Ascending aorta (tissue), 2 donors: ENCODE measurements at regions not wholly inside any gene's neighbourhood (a gene's known extent, or its start where the extent isn't known, plus 50 kb on each side); places are given as distances from the start of the nearest gene placed in this dataset.

Experiments used
- DNase-seq, 2 donors: peaks; one replicate each; pipeline ENCODE4 v3.0.0-alpha.2; 2019; ENCODE audit warnings: low spot score in 2 of 2
- H3K27ac ChIP-seq, 2 donors: fragments of 200-600 bp; sonication (generic); one replicate each; pipeline ENCODE4 v1.5.1; 2016 to 2017; ENCODE audit warnings: mild to moderate bottlenecking in 1 of 2
- H3K27me3 ChIP-seq: fragments of 200-600 bp; sonication (generic); one replicate; pipeline ENCODE4 v1.5.1; 2017
- H3K36me3 ChIP-seq, 2 donors: fragments of 200-600 bp; sonication (generic); one replicate each; pipeline ENCODE4 v1.5.1; 2016
- H3K4me1 ChIP-seq, 2 donors: fragments of 200-600 bp; sonication (generic); one replicate each; pipeline ENCODE4 v1.5.1; 2016 to 2017; ENCODE audit warnings: mild to moderate bottlenecking in 1 of 2
- H3K4me3 ChIP-seq, 2 donors: fragments of 200-600 bp; sonication (generic); one replicate each; pipeline ENCODE4 v1.5.1; 2016 to 2017; ENCODE audit warnings: mild to moderate bottlenecking in 1 of 2
- H3K9me3 ChIP-seq, 2 donors: fragments of 200-600 bp; sonication (generic); one replicate each; pipeline ENCODE4 v1.5.1; 2016
- CTCF ChIP-seq, 3 experiments: fragments of 200-600 bp in 2 of 3; fragments of 450-650 bp in 1 of 3; sonication (generic) in 2 of 3; IDR thresholded peaks; one replicate each; pipeline ENCODE4 v1.5.1; 2016 to 2019; ENCODE audit warnings: antibody characterized with exemption in 3 of 3, mild to moderate bottlenecking in 1 of 3, moderate library complexity in 1 of 3
- intact Hi-C: fragments of 100-400 bp; cut with DNase I; formaldehyde crosslinking; loops from one replicate; pipeline ENCODE4 v1.15.1; 2023

DNA sequence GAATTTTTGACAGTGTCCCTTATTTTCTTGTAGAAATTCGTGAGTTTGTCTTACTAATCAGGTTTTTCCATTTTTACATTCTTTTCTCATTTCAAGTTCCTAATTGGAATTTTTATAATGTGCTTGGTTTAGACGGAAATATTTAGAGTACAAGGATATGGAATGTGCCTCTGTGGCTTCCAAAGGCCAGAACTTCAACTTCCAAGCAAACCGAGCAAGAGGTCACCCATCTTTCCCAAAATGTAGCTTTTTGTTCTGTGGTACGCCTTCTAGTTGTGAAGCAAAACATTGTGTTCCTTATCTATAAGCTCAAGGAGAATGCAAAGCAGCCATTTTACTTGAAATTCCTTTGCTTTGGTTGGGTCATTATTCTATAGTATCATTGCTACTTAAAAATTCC, 212.8 kb upstream of the PACRGL start:
- Histone ChIP-seq H3K9me3 (no peaks in the 10 kb centered on the region), H3K4me3 (no peak overlapping the region), H3K27ac (no peak overlapping the region), H3K36me3 (peaks cover 0 to 8% of the 10 kb centered on the region in 2 donors), H3K4me1 (no peaks in the 10 kb centered on the region), H3K27me3 (no peaks in the 10 kb centered on the region)
- DNase-seq, result no peak
- intact Hi-C loops, result no loop called here
- TF ChIP-seq CTCF (IDR thresholded peaks at IDR 0.05), result no peak

GRCh38 chr4:20487852-20488251, 212.4 kb upstream of the PACRGL start:
- no peaks in the 10 kb centered on the region for H3K9me3 ChIP-seq
- DNase-seq, result no peak
- H3K4me3 ChIP-seq, result no peak overlapping the region
- intact Hi-C loops, result no loop called here
- no peaks in the 10 kb centered on the region for H3K4me1 ChIP-seq
- TF ChIP-seq CTCF (IDR thresholded peaks at IDR 0.05), result no peak
- no peak overlapping the region for H3K27ac ChIP-seq
- H3K27me3 ChIP-seq, result no peaks in the 10 kb centered on the region
- peaks cover 0 to 8% of the 10 kb centered on the region in 2 donors for H3K36me3 ChIP-seq

- Histone ChIP-seq H3K27me3 (no peaks in the 10 kb centered on the region), H3K9me3 (no peaks in the 10 kb centered on the region), H3K36me3 (peaks cover 0 to 8% of the 10 kb centered on the region in 2 donors), H3K27ac (no peak overlapping the region), H3K4me1 (no peaks in the 10 kb centered on the region), H3K4me3 (no peak overlapping the region)
- DNase-seq, result no peak
- no peak for TF ChIP-seq CTCF (IDR thresholded peaks at IDR 0.05)
- intact Hi-C loops, result no loop called here
Measured at GRCh38 chr4:20490734-20491133, 209.5 kb upstream of the PACRGL start.

DNA sequence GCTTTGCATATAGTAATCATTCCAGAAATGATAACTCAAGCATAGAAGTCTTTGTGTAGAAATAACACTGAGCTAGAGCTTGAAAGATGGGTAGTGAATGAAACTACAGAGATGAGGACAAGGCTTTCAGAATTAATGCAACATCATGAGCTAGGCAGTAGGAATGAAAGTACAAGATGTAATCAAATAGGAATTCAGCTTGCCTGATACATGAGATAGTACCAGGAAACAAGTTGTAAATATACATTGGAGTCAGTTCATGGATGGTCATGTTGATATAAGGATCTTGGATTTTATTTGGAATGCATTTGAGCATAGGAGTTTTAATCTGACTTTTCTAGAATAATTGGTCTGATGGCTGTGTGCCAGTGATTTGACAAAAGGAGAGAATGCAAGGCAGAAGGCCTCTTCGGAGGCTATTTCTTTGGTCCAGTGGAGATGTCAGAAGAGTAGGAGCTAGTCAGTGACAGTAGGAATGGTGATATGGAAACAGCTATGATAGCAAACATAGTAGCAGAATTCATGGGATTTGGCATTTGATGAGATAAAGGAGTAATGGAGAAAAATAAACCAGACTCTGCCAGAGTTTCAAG, 206.4 kb upstream of the PACRGL start:
- Histone ChIP-seq H3K36me3 (peaks cover 0 to 8% of the 10 kb centered on the region in 2 donors), H3K4me3 (no peak overlapping the region), H3K9me3 (no peaks in the 10 kb centered on the region), H3K27me3 (no peaks in the 10 kb centered on the region), H3K4me1 (no peaks in the 10 kb centered on the region), H3K27ac (no peak overlapping the region)
- intact Hi-C loops, result no loop called here
- no peak for TF ChIP-seq CTCF (IDR thresholded peaks at IDR 0.05)
- DNase-seq, result no peak

- no peak overlapping the region for H3K27ac ChIP-seq
- H3K4me1 ChIP-seq, result no peaks in the 10 kb centered on the region
- intact Hi-C loops, result no loop called here
- no peak for DNase-seq
- no peaks in the 10 kb centered on the region for H3K27me3 ChIP-seq
- H3K4me3 ChIP-seq, result no peak overlapping the region
- no peak for TF ChIP-seq CTCF (IDR thresholded peaks at IDR 0.05)
- peaks cover 0 to 8% of the 10 kb centered on the region in 2 donors for H3K36me3 ChIP-seq
- no peaks in the 10 kb centered on the region for H3K9me3 ChIP-seq
Measured at GRCh38 chr4:20496068-20496467, 204.2 kb upstream of the PACRGL start.

DNA sequence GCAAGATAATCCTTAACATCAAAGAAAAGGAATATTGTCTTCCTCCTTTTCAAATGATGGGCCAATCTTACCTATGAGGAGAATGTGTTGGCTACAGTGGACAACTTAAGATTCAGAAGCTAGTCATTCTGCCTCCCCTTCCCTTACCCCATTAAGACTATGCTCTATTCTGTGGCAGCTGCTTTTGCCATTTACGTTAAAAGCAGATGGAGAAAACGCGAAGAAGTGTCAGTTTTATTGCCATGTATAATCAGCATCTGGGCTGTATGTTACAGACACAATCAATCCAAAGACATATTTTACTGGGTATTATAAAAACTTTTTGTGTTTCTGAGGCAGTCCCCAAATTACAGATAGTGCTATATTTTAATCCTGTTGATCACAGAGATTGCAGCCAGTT, 196.1 kb upstream of the PACRGL start:
- H3K4me1 ChIP-seq, result no peaks in the 10 kb centered on the region
- H3K27ac ChIP-seq, result no peak overlapping the region
- DNase-seq, result no peak
- no peak for TF ChIP-seq CTCF (IDR thresholded peaks at IDR 0.05)
- H3K9me3 ChIP-seq, result no peaks in the 10 kb centered on the region
- no peaks in the 10 kb centered on the region for H3K27me3 ChIP-seq
- intact Hi-C loops, result no loop called here
- no peaks in the 10 kb centered on the region for H3K36me3 ChIP-seq
- no peak overlapping the region for H3K4me3 ChIP-seq
